ENCODE measurements at regions not wholly inside any gene's neighbourhood (a gene's known extent, or its start where the extent isn't known, plus 50 kb on each side); places are given as distances from the start of the nearest gene placed in this dataset.

GRCh38 chr3:25080461-25080860, 347.6 kb upstream of the RARB start (continued):
- TF ChIP-seq ZNF644 (tag; IDR thresholded peaks at IDR 0.05; ENCODE audit: low read depth), result no peak

- H4K20me1 ChIP-seq (replicated peaks; ENCODE audit: control insufficient read depth, insufficient read depth, low read length), result no peaks in the 10 kb centered on the region
- in situ Hi-C loops (cut with MboI) (no loop called here), intact Hi-C loops (cut with micrococcal nuclease) (no loop called here)
- FAIRE-seq (no peak), ATAC-seq (no peak), DNase-seq (ENCODE audit: extremely low read depth in 1 of 4, low spot score in 3 of 4) (no peak)
- H3K4me2 ChIP-seq (ENCODE audit: insufficient read depth, low read length), result no peak overlapping the region
- no peaks in the 10 kb centered on the region for H3K79me2 ChIP-seq (ENCODE audit: control insufficient read depth, insufficient read depth, low read length)
- ChIA-PET CTCF (ENCODE audit: low intra/inter-chr PET ratio) (no interaction called here), POLR2A (no interaction called here)
- no peaks in the 10 kb centered on the region for H3K4me1 ChIP-seq (replicated peaks in 1 of 2; ENCODE audit: control insufficient read depth in 2 of 2, insufficient read depth in 2 of 2, low read length in 2 of 2)
- H3K9me1 ChIP-seq (ENCODE audit: control insufficient read depth, insufficient read depth, low read length), result no peaks in the 10 kb centered on the region
- no TSS peak for BruUV-seq (replicated peaks)
- no peaks in the 10 kb centered on the region for H3K36me3 ChIP-seq (ENCODE audit: control insufficient read depth, insufficient read depth, low read length)
- TF ChIP-seq MAZ (CRISPR knock-in tag; conservative IDR thresholded peaks at IDR 0.05 in 1 of 2, IDR thresholded peaks at IDR 0.05 in 1 of 2) (no peak), HDAC2 (IDR thresholded peaks at IDR 0.05) (no peak), MCM7 (IDR thresholded peaks at IDR 0.05) (no peak), HNRNPUL1 (IDR thresholded peaks at IDR 0.05; ENCODE audit: low read length) (no peak), KDM2B (CRISPR knock-in tag; IDR thresholded peaks at IDR 0.05) (no peak), ZC3H11A (IDR thresholded peaks at IDR 0.05; ENCODE audit: low read depth, low read length) (no peak), SP2 (IDR thresholded peaks at IDR 0.05; ENCODE audit: extremely low read depth, low read depth, low read length, poor library complexity, severe bottlenecking) (no peak), ARID3B (CRISPR knock-in tag; IDR thresholded peaks at IDR 0.05; ENCODE audit: borderline replicate concordance) (no peak)
- H2AFZ ChIP-seq (ENCODE audit: low read depth, low read length), result no peak overlapping the region
- WGBS (ENCODE audit: insufficient coverage, low coverage, missing lambda C conversion rate), result 0% methylated on average over 1 of the region's 1 CpG
- no peaks in the 10 kb centered on the region for H3K27me3 ChIP-seq (ENCODE audit: control insufficient read depth in 2 of 2, insufficient read depth in 2 of 2, low read length in 2 of 2)
- H3K9ac ChIP-seq (ENCODE audit: insufficient read depth in 1 of 2, low read depth in 2 of 2, low read length in 2 of 2), result no peak overlapping the region
- H3K9me3 ChIP-seq (replicated peaks; ENCODE audit: control insufficient read depth, insufficient read depth, low read depth, low read length), result no peaks in the 10 kb centered on the region; the same call in 1 of the 2 replicates
- H3K4me3 ChIP-seq, result no peak overlapping the region
- no peak overlapping the region for H3K27ac ChIP-seq (ENCODE audit: extremely low read depth, low read depth, low read length)
These were observed 344.0 kb upstream of the RARB start for GRCh38 chr3:25084016-25084415.

All from K562 (cell line).